ENCODE measurements at regions not wholly inside any gene's neighbourhood (a gene's known extent, or its start where the extent isn't known, plus 50 kb on each side); places are given as distances from the start of the nearest gene placed in this dataset.

- H3K9me3 ChIP-seq (ENCODE audit: control insufficient read depth, low read length), result no peaks in the 10 kb centered on the region
- H3K27ac ChIP-seq (ENCODE audit: low read depth, low read length, severe bottlenecking), result no peak overlapping the region
- no peak overlapping the region for H3K4me3 ChIP-seq (ENCODE audit: extremely low read depth, insufficient read depth, low read length, poor library complexity, severe bottlenecking)
- no peaks in the 10 kb centered on the region for H3K36me3 ChIP-seq (ENCODE audit: control insufficient read depth, insufficient read depth, low read length)
- WGBS, 2 experiments (ENCODE audit: insufficient coverage in 2 of 2), result 86 to 89% methylated on average over 3 to 6 of the region's 6 CpGs
- no peaks in the 10 kb centered on the region for H3K4me1 ChIP-seq (ENCODE audit: control insufficient read depth, insufficient read depth, low read length, poor library complexity, severe bottlenecking)
Measured at GRCh38 chr10:108436096-108436495, 1271.6 kb upstream of the SORCS1 start.

DNA sequence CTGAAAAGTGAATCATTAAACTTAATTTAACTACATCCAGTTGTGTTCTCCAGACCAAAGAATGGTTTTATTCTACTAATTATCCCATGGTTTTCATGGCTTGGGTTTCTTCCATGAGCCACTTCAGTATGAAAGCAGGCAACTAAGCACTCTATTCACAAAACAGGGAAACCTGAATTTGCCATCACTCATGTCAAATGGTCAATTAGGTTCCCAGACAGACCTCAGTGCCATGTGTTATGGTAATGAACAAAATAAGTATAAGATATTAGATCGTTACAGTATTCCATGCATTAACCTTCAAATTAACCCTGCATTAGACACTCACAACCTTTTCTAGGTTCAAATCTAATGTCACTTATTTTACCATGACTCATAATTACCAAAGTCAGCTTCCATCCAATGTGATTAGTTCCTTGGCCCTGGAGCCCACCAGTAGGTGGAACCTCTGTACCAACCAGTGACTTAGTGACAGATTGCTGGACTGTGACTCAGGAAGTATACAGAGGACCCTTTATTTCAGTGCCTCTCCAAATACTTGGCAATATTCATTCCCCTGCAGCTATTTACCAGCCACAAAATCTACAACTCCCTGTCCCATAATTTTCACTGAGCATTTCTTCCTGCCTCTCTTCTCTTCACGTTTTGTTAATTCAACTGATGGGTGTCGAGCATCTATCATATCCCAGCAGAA is 1270.2 kb upstream of the SORCS1 start:
- H3K27ac ChIP-seq (ENCODE audit: low read depth, low read length, severe bottlenecking), result no peak overlapping the region
- H3K36me3 ChIP-seq (ENCODE audit: control insufficient read depth, insufficient read depth, low read length), result no peaks in the 10 kb centered on the region
- H3K4me3 ChIP-seq (ENCODE audit: extremely low read depth, insufficient read depth, low read length, poor library complexity, severe bottlenecking), result no peak overlapping the region
- no peaks in the 10 kb centered on the region for H3K9me3 ChIP-seq (ENCODE audit: control insufficient read depth, low read length)
- H3K4me1 ChIP-seq (ENCODE audit: control insufficient read depth, insufficient read depth, low read length, poor library complexity, severe bottlenecking), result no peaks in the 10 kb centered on the region
- no CpG with 5 or more reads among the region's 3 CpGs for WGBS, 2 experiments (ENCODE audit: insufficient coverage in 2 of 2)

- Histone ChIP-seq H3K4me3 (ENCODE audit: extremely low read depth, insufficient read depth, low read length, poor library complexity, severe bottlenecking) (no peak overlapping the region), H3K27ac (ENCODE audit: low read depth, low read length, severe bottlenecking) (no peak overlapping the region), H3K9me3 (ENCODE audit: control insufficient read depth, low read length) (no peaks in the 10 kb centered on the region), H3K36me3 (ENCODE audit: control insufficient read depth, insufficient read depth, low read length) (no peaks in the 10 kb centered on the region), H3K4me1 (ENCODE audit: control insufficient read depth, insufficient read depth, low read length, poor library complexity, severe bottlenecking) (no peaks in the 10 kb centered on the region)
- WGBS, 2 experiments (ENCODE audit: insufficient coverage in 2 of 2), result no CpG with 5 or more reads among the region's 5 CpGs
Measured at GRCh38 chr10:108427146-108427545, 1262.6 kb upstream of the SORCS1 start.

GRCh38 chr10:108425283-108425964 is 1260.9 kb upstream of the SORCS1 start:
- no peaks in the 10 kb centered on the region for H3K9me3 ChIP-seq (ENCODE audit: control insufficient read depth, low read length)

DNA sequence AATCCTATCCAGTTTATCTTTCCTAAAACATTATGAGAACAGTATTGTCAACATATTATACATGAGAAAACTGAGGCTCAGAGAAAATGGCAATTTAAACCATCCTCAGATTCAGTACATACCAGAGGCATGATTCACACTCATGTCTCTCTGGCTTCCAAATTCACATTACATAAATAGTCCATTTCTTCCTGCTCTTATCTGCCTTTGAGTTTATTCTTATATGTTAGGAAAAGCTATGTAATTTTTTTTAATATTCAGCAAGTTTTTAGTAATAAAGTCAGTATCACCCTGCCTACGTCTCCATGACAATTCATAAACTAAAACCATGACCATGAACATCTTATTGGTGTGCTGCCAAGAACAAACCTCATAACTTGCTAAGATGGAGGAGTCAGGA is 1260.2 kb upstream of the SORCS1 start:
- H3K27ac ChIP-seq (ENCODE audit: low read depth, low read length, severe bottlenecking), result no peak overlapping the region
- no peaks in the 10 kb centered on the region for H3K9me3 ChIP-seq (ENCODE audit: control insufficient read depth, low read length)
- no peaks in the 10 kb centered on the region for H3K4me1 ChIP-seq (ENCODE audit: control insufficient read depth, insufficient read depth, low read length, poor library complexity, severe bottlenecking)
- WGBS, 2 experiments (ENCODE audit: insufficient coverage in 2 of 2), result no CpG with 5 or more reads among the region's 1 CpG
- no peak overlapping the region for H3K4me3 ChIP-seq (ENCODE audit: extremely low read depth, insufficient read depth, low read length, poor library complexity, severe bottlenecking)
- no peaks in the 10 kb centered on the region for H3K36me3 ChIP-seq (ENCODE audit: control insufficient read depth, insufficient read depth, low read length)

More at GRCh38 chr10:108425283-108425964, 1260.9 kb upstream of the SORCS1 start:
- no peak overlapping the region for H3K4me3 ChIP-seq (ENCODE audit: extremely low read depth, insufficient read depth, low read length, poor library complexity, severe bottlenecking)
- no CpG with 5 or more reads among the region's 1 CpG for WGBS, 2 experiments (ENCODE audit: insufficient coverage in 2 of 2)
- no peaks in the 10 kb centered on the region for H3K36me3 ChIP-seq (ENCODE audit: control insufficient read depth, insufficient read depth, low read length)
- no peaks in the 10 kb centered on the region for H3K4me1 ChIP-seq (ENCODE audit: control insufficient read depth, insufficient read depth, low read length, poor library complexity, severe bottlenecking)
- no peak overlapping the region for H3K27ac ChIP-seq (ENCODE audit: low read depth, low read length, severe bottlenecking)

DNA sequence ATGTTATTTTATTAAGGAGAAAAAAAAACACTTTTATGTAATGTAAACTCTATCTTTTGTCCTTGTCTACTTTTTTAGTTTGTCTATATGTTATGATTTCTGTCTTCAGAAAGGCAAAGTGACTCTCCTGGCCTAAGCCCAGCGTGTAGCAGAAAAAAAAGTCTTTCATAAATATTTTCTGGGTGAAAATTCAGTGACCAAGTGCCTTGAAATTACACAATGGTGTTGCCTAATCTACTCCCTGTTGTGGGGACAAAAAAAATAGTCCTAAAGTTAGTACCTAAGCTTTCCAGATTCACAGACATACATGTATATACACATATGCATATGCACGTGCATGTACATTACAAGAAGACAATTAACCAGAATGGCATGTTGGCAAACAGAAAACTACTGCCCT is 1257.8 kb upstream of the SORCS1 start:
- Histone ChIP-seq H3K9me3 (ENCODE audit: control insufficient read depth, low read length) (no peaks in the 10 kb centered on the region), H3K36me3 (ENCODE audit: control insufficient read depth, insufficient read depth, low read length) (no peaks in the 10 kb centered on the region), H3K4me1 (ENCODE audit: control insufficient read depth, insufficient read depth, low read length, poor library complexity, severe bottlenecking) (no peaks in the 10 kb centered on the region), H3K4me3 (ENCODE audit: extremely low read depth, insufficient read depth, low read length, poor library complexity, severe bottlenecking) (no peak overlapping the region), H3K27ac (ENCODE audit: low read depth, low read length, severe bottlenecking) (no peak overlapping the region)
- WGBS, 2 experiments (ENCODE audit: insufficient coverage in 2 of 2), result 77 to 83% methylated on average over 1 to 2 of the region's 2 CpGs

- 86 to 100% methylated on average over 1 of the region's 2 CpGs for WGBS, 2 experiments (ENCODE audit: insufficient coverage in 2 of 2)
- Histone ChIP-seq H3K36me3 (ENCODE audit: control insufficient read depth, insufficient read depth, low read length) (no peaks in the 10 kb centered on the region), H3K9me3 (ENCODE audit: control insufficient read depth, low read length) (no peaks in the 10 kb centered on the region), H3K27ac (ENCODE audit: low read depth, low read length, severe bottlenecking) (no peak overlapping the region), H3K4me3 (ENCODE audit: extremely low read depth, insufficient read depth, low read length, poor library complexity, severe bottlenecking) (no peak overlapping the region), H3K4me1 (ENCODE audit: control insufficient read depth, insufficient read depth, low read length, poor library complexity, severe bottlenecking) (no peaks in the 10 kb centered on the region)
Measured at GRCh38 chr10:108421266-108421665, 1256.8 kb upstream of the SORCS1 start.

DNA sequence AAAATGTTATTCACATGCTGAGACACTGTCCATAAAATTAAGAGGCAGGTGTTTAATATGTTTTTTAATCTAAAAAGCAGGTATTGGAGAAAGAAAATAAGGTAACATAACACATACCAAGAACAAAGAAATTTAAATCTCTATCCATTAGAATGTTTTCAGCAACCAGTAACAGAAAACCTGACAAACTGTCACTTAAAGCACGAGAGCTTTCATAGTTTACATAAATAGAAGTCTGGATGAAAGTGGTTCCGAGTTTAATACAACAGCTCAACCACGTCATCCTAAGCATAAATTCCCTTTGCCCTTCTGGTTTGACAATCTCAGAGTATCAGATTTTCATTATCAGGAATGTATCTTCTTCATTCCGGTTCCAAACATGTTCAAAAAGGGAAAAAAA is 1249.4 kb upstream of the SORCS1 start:
- no CpG with 5 or more reads among the region's 4 CpGs for WGBS, 2 experiments (ENCODE audit: insufficient coverage in 2 of 2)
- Histone ChIP-seq H3K36me3 (ENCODE audit: control insufficient read depth, insufficient read depth, low read length) (no peaks in the 10 kb centered on the region), H3K4me1 (ENCODE audit: control insufficient read depth, insufficient read depth, low read length, poor library complexity, severe bottlenecking) (no peaks in the 10 kb centered on the region), H3K4me3 (ENCODE audit: extremely low read depth, insufficient read depth, low read length, poor library complexity, severe bottlenecking) (no peak overlapping the region), H3K9me3 (ENCODE audit: control insufficient read depth, low read length) (no peaks in the 10 kb centered on the region), H3K27ac (ENCODE audit: low read depth, low read length, severe bottlenecking) (no peak overlapping the region)

- no peaks in the 10 kb centered on the region for H3K36me3 ChIP-seq (ENCODE audit: control insufficient read depth, insufficient read depth, low read length)
- H3K9me3 ChIP-seq (ENCODE audit: control insufficient read depth, low read length), result no peaks in the 10 kb centered on the region
- no peak overlapping the region for H3K4me3 ChIP-seq (ENCODE audit: extremely low read depth, insufficient read depth, low read length, poor library complexity, severe bottlenecking)
- no CpG with 5 or more reads among the region's 2 CpGs for WGBS, 2 experiments (ENCODE audit: insufficient coverage in 2 of 2)
- no peaks in the 10 kb centered on the region for H3K4me1 ChIP-seq (ENCODE audit: control insufficient read depth, insufficient read depth, low read length, poor library complexity, severe bottlenecking)
- H3K27ac ChIP-seq (ENCODE audit: low read depth, low read length, severe bottlenecking), result no peak overlapping the region
Measured at GRCh38 chr10:108412323-108412722, 1247.8 kb upstream of the SORCS1 start.

GRCh38 chr10:108411894-108412293 is 1247.4 kb upstream of the SORCS1 start:
- H3K9me3 ChIP-seq (ENCODE audit: control insufficient read depth, low read length), result no peaks in the 10 kb centered on the region
- H3K36me3 ChIP-seq (ENCODE audit: control insufficient read depth, insufficient read depth, low read length), result no peaks in the 10 kb centered on the region
- no peak overlapping the region for H3K4me3 ChIP-seq (ENCODE audit: extremely low read depth, insufficient read depth, low read length, poor library complexity, severe bottlenecking)
- WGBS, 2 experiments (ENCODE audit: insufficient coverage in 2 of 2), result no CpG with 5 or more reads among the region's 2 CpGs
- H3K27ac ChIP-seq (ENCODE audit: low read depth, low read length, severe bottlenecking), result no peak overlapping the region
- no peaks in the 10 kb centered on the region for H3K4me1 ChIP-seq (ENCODE audit: control insufficient read depth, insufficient read depth, low read length, poor library complexity, severe bottlenecking)

- no peaks in the 10 kb centered on the region for H3K4me1 ChIP-seq (ENCODE audit: control insufficient read depth, insufficient read depth, low read length, poor library complexity, severe bottlenecking)
- H3K9me3 ChIP-seq (ENCODE audit: control insufficient read depth, low read length), result no peaks in the 10 kb centered on the region
- H3K4me3 ChIP-seq (ENCODE audit: extremely low read depth, insufficient read depth, low read length, poor library complexity, severe bottlenecking), result no peak overlapping the region
- 89 to 100% methylated on average over 1 of the region's 2 CpGs for WGBS, 2 experiments (ENCODE audit: insufficient coverage in 2 of 2)
- H3K27ac ChIP-seq (ENCODE audit: low read depth, low read length, severe bottlenecking), result no peak overlapping the region
- no peaks in the 10 kb centered on the region for H3K36me3 ChIP-seq (ENCODE audit: control insufficient read depth, insufficient read depth, low read length)
Measured at GRCh38 chr10:108411206-108411605, 1246.7 kb upstream of the SORCS1 start.

All from mesodermal cell (in vitro differentiated cells).